ENCODE measurements at regions not wholly inside any gene's neighbourhood (a gene's known extent, or its start where the extent isn't known, plus 50 kb on each side); places are given as distances from the start of the nearest gene placed in this dataset.

GRCh38 chr4:134024251-134024650 is 177.3 kb downstream of the PABPC4L start:
- DNase-seq (ENCODE audit: low spot score), result no peak
- TF ChIP-seq, protein P1, sequence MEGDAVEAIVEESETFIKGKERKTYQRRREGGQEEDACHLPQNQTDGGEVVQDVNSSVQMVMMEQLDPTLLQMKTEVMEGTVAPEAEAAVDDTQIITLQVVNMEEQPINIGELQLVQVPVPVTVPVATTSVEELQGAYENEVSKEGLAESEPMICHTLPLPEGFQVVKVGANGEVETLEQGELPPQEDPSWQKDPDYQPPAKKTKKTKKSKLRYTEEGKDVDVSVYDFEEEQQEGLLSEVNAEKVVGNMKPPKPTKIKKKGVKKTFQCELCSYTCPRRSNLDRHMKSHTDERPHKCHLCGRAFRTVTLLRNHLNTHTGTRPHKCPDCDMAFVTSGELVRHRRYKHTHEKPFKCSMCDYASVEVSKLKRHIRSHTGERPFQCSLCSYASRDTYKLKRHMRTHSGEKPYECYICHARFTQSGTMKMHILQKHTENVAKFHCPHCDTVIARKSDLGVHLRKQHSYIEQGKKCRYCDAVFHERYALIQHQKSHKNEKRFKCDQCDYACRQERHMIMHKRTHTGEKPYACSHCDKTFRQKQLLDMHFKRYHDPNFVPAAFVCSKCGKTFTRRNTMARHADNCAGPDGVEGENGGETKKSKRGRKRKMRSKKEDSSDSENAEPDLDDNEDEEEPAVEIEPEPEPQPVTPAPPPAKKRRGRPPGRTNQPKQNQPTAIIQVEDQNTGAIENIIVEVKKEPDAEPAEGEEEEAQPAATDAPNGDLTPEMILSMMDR (IDR thresholded peaks at IDR 0.05), result no peak
- ATAC-seq (ENCODE audit: low FRiP score), result no peak

GRCh38 chr4:134019657-134020056 is 181.9 kb downstream of the PABPC4L start:
- TF ChIP-seq, protein P1 (IDR thresholded peaks at IDR 0.05), result no peak
- DNase-seq (ENCODE audit: low spot score), result no peak
- no peak for ATAC-seq (ENCODE audit: low FRiP score)

DNA sequence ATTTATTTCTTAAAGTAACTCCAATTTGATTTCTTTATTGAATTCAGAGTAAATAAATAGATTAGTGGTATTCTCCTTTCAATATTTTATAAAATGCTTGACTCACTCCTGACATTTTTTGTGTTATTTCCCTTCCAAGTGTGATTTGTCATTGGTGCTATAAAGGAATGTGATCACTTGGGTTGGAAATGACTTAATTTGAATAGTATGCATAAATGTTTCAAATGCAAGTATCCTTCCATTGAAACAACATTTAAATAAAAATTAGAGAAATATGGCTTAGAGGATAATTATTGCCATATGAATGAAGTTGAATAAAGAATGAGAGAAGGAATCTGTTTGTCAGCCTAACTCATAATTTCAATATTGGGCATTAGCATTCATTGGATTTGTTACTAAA is 182.7 kb downstream of the PABPC4L start:
- ATAC-seq (ENCODE audit: low FRiP score) (no peak), DNase-seq (ENCODE audit: low spot score) (no peak)
- TF ChIP-seq, protein P1 (IDR thresholded peaks at IDR 0.05), result no peak

GRCh38 chr4:134001057-134001456 is 200.5 kb downstream of the PABPC4L start:
- ATAC-seq (ENCODE audit: low FRiP score) (no peak), DNase-seq (ENCODE audit: low spot score) (no peak)
- TF ChIP-seq, protein P1 (IDR thresholded peaks at IDR 0.05), result no peak

- TF ChIP-seq, protein P1 (IDR thresholded peaks at IDR 0.05), result no peak
- ATAC-seq (ENCODE audit: low FRiP score), result no peak
- DNase-seq (ENCODE audit: low spot score), result no peak
Observed at GRCh38 chr4:133997436-133997835, 204.2 kb downstream of the PABPC4L start.

DNA sequence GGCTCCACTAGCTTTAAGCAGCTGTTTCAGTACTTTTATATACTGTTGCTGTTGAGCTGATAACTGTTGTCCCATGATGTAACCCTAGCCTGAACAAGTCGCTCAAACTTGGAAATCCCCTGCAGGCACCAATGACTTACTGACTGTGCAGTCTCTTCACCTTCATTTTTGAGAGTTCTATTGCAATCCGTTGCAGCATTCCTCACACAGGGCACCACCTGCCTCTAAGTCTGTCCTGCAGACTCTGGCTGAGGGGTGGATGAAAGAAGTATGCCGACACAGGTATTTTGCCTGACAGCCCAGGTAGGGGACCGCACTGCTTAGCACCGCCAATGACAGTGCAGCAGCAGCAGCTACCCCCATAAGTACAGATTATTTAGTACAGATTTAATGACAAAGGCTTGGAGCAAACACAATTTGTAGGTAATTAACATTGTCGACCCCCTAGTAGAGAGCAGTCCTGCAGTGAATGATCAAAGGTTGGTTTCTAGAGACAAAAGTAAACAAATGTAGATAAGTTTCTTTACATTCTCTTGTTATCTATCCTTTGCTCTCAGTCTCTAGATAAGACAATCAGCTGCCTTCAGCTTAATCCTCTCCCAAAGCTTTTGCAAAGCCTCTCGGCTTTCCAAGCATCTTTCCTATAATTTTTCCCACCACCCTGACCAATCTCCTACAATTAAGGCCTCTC is 205.0 kb downstream of the PABPC4L start:
- no peak for DNase-seq (ENCODE audit: low spot score)
- no peak for ATAC-seq (ENCODE audit: low FRiP score)
- TF ChIP-seq, protein P1 (IDR thresholded peaks at IDR 0.05), result no peak

- TF ChIP-seq, protein P1 (IDR thresholded peaks at IDR 0.05), result no peak
- DNase-seq (ENCODE audit: low spot score) (no peak), ATAC-seq (ENCODE audit: low FRiP score) (no peak)
Observed at GRCh38 chr4:133995243-133995960, 206.2 kb downstream of the PABPC4L start.
